ENCODE measurements at regions not wholly inside any gene's neighbourhood (a gene's known extent, or its start where the extent isn't known, plus 50 kb on each side); places are given as distances from the start of the nearest gene placed in this dataset.
"Not testable (repeated sequence)": the region's sequence is repeated elsewhere in the genome, so short reads cannot be mapped to it uniquely, and the experiment has no call there.

DNA sequence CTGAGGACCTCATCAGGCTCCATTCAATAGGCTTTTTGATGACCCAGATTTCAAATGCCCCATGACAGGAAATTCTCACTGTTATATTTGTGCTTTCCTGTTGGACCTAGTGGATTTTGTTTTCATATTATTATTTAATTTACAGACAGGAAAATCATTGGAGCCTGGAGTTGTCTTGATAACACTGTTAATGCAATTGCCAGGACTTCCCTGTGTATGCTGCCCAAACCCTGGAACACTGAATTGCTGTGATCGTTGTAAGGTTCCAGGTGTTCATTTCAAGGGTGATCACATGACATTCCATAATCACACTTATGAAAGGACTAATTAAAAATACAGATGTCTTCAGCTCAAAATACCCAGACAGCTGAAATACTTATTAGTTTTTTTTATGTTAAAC is 783.2 kb downstream of the DHX35 start:
- in situ Hi-C loops (cut with HindIII; ENCODE audit: low sequenced_read_pairs), result no loop called here
- no peak for DNase-seq (ENCODE audit: low read depth)
- TF ChIP-seq, protein P1, sequence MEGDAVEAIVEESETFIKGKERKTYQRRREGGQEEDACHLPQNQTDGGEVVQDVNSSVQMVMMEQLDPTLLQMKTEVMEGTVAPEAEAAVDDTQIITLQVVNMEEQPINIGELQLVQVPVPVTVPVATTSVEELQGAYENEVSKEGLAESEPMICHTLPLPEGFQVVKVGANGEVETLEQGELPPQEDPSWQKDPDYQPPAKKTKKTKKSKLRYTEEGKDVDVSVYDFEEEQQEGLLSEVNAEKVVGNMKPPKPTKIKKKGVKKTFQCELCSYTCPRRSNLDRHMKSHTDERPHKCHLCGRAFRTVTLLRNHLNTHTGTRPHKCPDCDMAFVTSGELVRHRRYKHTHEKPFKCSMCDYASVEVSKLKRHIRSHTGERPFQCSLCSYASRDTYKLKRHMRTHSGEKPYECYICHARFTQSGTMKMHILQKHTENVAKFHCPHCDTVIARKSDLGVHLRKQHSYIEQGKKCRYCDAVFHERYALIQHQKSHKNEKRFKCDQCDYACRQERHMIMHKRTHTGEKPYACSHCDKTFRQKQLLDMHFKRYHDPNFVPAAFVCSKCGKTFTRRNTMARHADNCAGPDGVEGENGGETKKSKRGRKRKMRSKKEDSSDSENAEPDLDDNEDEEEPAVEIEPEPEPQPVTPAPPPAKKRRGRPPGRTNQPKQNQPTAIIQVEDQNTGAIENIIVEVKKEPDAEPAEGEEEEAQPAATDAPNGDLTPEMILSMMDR (IDR thresholded peaks at IDR 0.05; ENCODE audit: low read depth, low read length, missing control alignments), result no peak
- no peak overlapping the region for H3K4me3 ChIP-seq (ENCODE audit: low read depth, low read length)

GRCh38 chr20:39738651-39739050 is 776.5 kb downstream of the DHX35 start:
- TF ChIP-seq, protein P1 (IDR thresholded peaks at IDR 0.05; ENCODE audit: low read depth, low read length, missing control alignments), result no peak
- in situ Hi-C loops (cut with HindIII; ENCODE audit: low sequenced_read_pairs), result no loop called here
- no peak for DNase-seq (ENCODE audit: low read depth)
- H3K4me3 ChIP-seq (ENCODE audit: low read depth, low read length), result no peak overlapping the region

- DNase-seq (ENCODE audit: low read depth), result no peak
- in situ Hi-C loops (cut with HindIII; ENCODE audit: low sequenced_read_pairs), result no loop called here
- H3K4me3 ChIP-seq (ENCODE audit: low read depth, low read length), result no peak overlapping the region
- TF ChIP-seq, protein P1 (IDR thresholded peaks at IDR 0.05; ENCODE audit: low read depth, low read length, missing control alignments), result no peak
These were observed 774.5 kb downstream of the DHX35 start for GRCh38 chr20:39736434-39737327.

DNA sequence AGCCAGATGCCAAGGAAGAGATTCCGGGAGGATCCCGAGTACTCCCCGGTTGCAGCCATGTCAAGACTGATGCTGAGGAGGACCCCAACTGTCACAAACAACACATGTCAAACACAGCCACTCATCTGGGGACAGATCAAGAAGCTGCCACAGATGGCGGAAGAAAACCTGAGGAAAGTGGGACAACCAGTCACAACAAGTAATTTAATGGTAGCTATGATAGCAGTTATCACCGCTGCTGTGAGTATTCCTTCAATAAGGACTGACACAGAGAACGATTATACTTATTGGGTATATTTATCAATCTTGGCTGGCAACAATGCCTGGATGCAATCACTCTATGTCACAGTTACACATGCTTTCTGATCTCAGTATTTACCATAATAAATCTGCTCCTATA is 763.4 kb downstream of the DHX35 start:
- in situ Hi-C loops (cut with HindIII; ENCODE audit: low sequenced_read_pairs); DNase-seq (ENCODE audit: low read depth); H3K4me3 ChIP-seq (ENCODE audit: low read depth, low read length): not testable (repeated sequence)

DNA sequence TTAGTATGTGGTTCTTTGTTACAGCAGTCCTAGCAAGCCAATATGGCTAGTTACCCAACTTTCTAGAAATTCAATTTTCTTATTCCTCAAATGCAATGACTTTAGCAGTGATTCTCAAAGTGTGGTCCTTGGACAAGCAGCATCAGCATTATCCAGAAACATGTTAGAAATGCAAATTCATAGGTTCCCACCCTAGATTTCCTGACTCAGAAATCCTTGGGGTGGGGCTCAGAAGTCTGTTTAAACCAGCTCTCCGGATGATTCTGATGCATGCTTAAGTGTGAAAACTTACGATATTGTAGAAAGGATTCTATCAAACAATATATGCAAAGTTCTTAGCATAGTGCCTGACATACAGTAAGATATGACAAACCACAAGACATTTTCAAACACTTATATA is 757.1 kb downstream of the DHX35 start:
- DNase-seq (ENCODE audit: low read depth), result no peak
- TF ChIP-seq, protein P1 (IDR thresholded peaks at IDR 0.05; ENCODE audit: low read depth, low read length, missing control alignments), result no peak
- no peak overlapping the region for H3K4me3 ChIP-seq (ENCODE audit: low read depth, low read length)
- in situ Hi-C loops (cut with HindIII; ENCODE audit: low sequenced_read_pairs), result no loop called here

GRCh38 chr20:39717936-39718335 is 755.8 kb downstream of the DHX35 start:
- in situ Hi-C loops (cut with HindIII; ENCODE audit: low sequenced_read_pairs), result no loop called here
- DNase-seq (ENCODE audit: low read depth), result no peak
- TF ChIP-seq, protein P1 (IDR thresholded peaks at IDR 0.05; ENCODE audit: low read depth, low read length, missing control alignments), result no peak
- no peak overlapping the region for H3K4me3 ChIP-seq (ENCODE audit: low read depth, low read length)

DNA sequence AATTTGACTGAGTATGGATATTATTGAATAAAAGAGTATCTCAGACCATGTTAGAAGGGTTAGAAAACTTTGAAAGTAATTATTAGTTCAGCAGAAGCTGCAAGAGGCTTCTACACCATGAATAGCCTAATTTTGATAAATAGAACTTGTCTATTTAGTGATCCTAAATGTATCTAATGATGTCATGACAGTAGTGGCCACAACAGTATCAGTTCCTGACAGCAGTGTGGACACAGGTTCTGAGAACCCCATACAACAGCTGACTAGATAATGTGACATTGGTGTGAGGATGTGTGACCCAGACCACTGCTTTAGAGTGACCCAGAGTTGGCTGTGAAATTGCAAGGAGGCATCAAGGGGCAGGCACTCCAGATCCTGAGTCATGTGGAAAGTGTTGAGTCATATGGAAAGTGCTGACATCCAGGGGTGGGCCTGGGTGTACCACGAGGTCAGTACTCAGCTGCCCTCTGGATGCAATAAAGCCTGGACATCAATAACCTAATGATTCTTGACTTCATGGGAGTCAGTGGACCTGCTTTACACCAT is 754.7 kb downstream of the DHX35 start:
- TF ChIP-seq, protein P1 (IDR thresholded peaks at IDR 0.05; ENCODE audit: low read depth, low read length, missing control alignments), result no peak
- no peak for DNase-seq (ENCODE audit: low read depth)
- H3K4me3 ChIP-seq (ENCODE audit: low read depth, low read length), result no peak overlapping the region
- in situ Hi-C loops (cut with HindIII; ENCODE audit: low sequenced_read_pairs), result no loop called here
